HUES6 (cell line): ENCODE measurements at regions not wholly inside any gene's neighbourhood (a gene's known extent, or its start where the extent isn't known, plus 50 kb on each side); places are given as distances from the start of the nearest gene placed in this dataset.

Experiments
- H3K27ac ChIP-seq: 2 replicates; pipeline ENCODE4 v1.7.0; 2013; ENCODE audit warnings: low read depth, mild to moderate bottlenecking, low read length, inconsistent platforms
- H3K27me3 ChIP-seq: 2 replicates; pipeline ENCODE4 v1.6.1; 2013; ENCODE audit warnings: low read length; ENCODE audit not compliant: control insufficient read depth, insufficient read depth
- H3K36me3 ChIP-seq: 2 replicates; pipeline ENCODE4 v1.6.1; 2013; ENCODE audit warnings: low read length; ENCODE audit not compliant: control insufficient read depth, insufficient read depth
- H3K4me1 ChIP-seq: 2 replicates; pipeline ENCODE4 v1.6.1; 2013; ENCODE audit warnings: low read length; ENCODE audit not compliant: control insufficient read depth, insufficient read depth
- H3K4me3 ChIP-seq: 2 replicates; pipeline ENCODE4 v1.5.1; 2013; ENCODE audit warnings: low read depth, low read length
- H3K9ac ChIP-seq: one replicate; pipeline ENCODE4 v1.6.1; 2013; ENCODE audit warnings: mild to moderate bottlenecking, low read length
- H3K9me3 ChIP-seq: 2 replicates; pipeline ENCODE4 v1.6.1; 2013; ENCODE audit warnings: low read depth, low read length; ENCODE audit not compliant: control insufficient read depth, insufficient read depth

GRCh38 chr14:83764656-83765599, 1765.0 kb upstream of the FLRT2 start:
- H3K27ac ChIP-seq = no peak overlapping the region

GRCh38 chr14:83777516-83777915, 1752.4 kb upstream of the FLRT2 start:
- H3K36me3 ChIP-seq = no peaks in the 10 kb centered on the region
- H3K9ac ChIP-seq = no peak overlapping the region
- H3K27me3 ChIP-seq = no peaks in the 10 kb centered on the region
- no peaks in the 10 kb centered on the region for H3K9me3 ChIP-seq
- no peak overlapping the region for H3K27ac ChIP-seq
- no peaks in the 10 kb centered on the region for H3K4me1 ChIP-seq
- no peak overlapping the region for H3K4me3 ChIP-seq

More at GRCh38 chr14:83764656-83765599, 1765.0 kb upstream of the FLRT2 start:
- no peak overlapping the region for H3K4me3 ChIP-seq
- H3K9ac ChIP-seq = no peak overlapping the region
- H3K36me3 ChIP-seq = no peaks in the 10 kb centered on the region
- no peaks in the 10 kb centered on the region for H3K27me3 ChIP-seq
- peaks cover 8% of the 10 kb centered on the region; the same call in 1 of the 2 replicates for H3K9me3 ChIP-seq
- no peaks in the 10 kb centered on the region for H3K4me1 ChIP-seq

GRCh38 chr14:83779266-83779665, 1750.7 kb upstream of the FLRT2 start:
- no peaks in the 10 kb centered on the region for H3K9me3 ChIP-seq
- no peak overlapping the region for H3K27ac ChIP-seq
- no peaks in the 10 kb centered on the region for H3K27me3 ChIP-seq

GRCh38 chr14:83780321-83780720, 1749.6 kb upstream of the FLRT2 start:
- no peak overlapping the region for H3K9ac ChIP-seq
- H3K9me3 ChIP-seq = no peaks in the 10 kb centered on the region
- no peak overlapping the region for H3K27ac ChIP-seq
- H3K27me3 ChIP-seq = no peaks in the 10 kb centered on the region
- H3K4me1 ChIP-seq = no peaks in the 10 kb centered on the region
- H3K36me3 ChIP-seq = no peaks in the 10 kb centered on the region
- no peak overlapping the region for H3K4me3 ChIP-seq

More at GRCh38 chr14:83779266-83779665, 1750.7 kb upstream of the FLRT2 start:
- no peaks in the 10 kb centered on the region for H3K36me3 ChIP-seq
- no peak overlapping the region for H3K4me3 ChIP-seq
- H3K9ac ChIP-seq = no peak overlapping the region
- H3K4me1 ChIP-seq = no peaks in the 10 kb centered on the region

GRCh38 chr14:83798421-83798820, 1731.5 kb upstream of the FLRT2 start:
- Histone ChIP-seq H3K4me1 (no peaks in the 10 kb centered on the region), H3K36me3 (no peaks in the 10 kb centered on the region), H3K27me3 (no peaks in the 10 kb centered on the region), H3K27ac (no peak overlapping the region), H3K4me3 (no peak overlapping the region), H3K9me3 (no peaks in the 10 kb centered on the region), H3K9ac (no peak overlapping the region)

GRCh38 chr14:83799233-83799632, 1730.7 kb upstream of the FLRT2 start:
- H3K27me3 ChIP-seq = no peaks in the 10 kb centered on the region
- no peaks in the 10 kb centered on the region for H3K4me1 ChIP-seq
- H3K9me3 ChIP-seq = no peaks in the 10 kb centered on the region; the same call in 1 of the 2 replicates
- no peak overlapping the region for H3K27ac ChIP-seq
- no peak overlapping the region for H3K9ac ChIP-seq
- no peaks in the 10 kb centered on the region for H3K36me3 ChIP-seq
- no peak overlapping the region for H3K4me3 ChIP-seq

- no peak overlapping the region for H3K27ac ChIP-seq
- no peak overlapping the region for H3K9ac ChIP-seq
- no peak overlapping the region for H3K4me3 ChIP-seq
- no peaks in the 10 kb centered on the region for H3K9me3 ChIP-seq
- H3K4me1 ChIP-seq = no peaks in the 10 kb centered on the region
- H3K36me3 ChIP-seq = no peaks in the 10 kb centered on the region
- H3K27me3 ChIP-seq = no peaks in the 10 kb centered on the region
These were observed 1715.0 kb upstream of the FLRT2 start for GRCh38 chr14:83814896-83815295.

- no peaks in the 10 kb centered on the region for H3K9me3 ChIP-seq
- no peaks in the 10 kb centered on the region for H3K4me1 ChIP-seq
- no peak overlapping the region for H3K27ac ChIP-seq
- H3K4me3 ChIP-seq = no peak overlapping the region
- H3K27me3 ChIP-seq = no peaks in the 10 kb centered on the region
- no peak overlapping the region for H3K9ac ChIP-seq
- no peaks in the 10 kb centered on the region for H3K36me3 ChIP-seq
These were observed 1713.2 kb upstream of the FLRT2 start for GRCh38 chr14:83816761-83817160.

GRCh38 chr14:83825843-83826242, 1704.1 kb upstream of the FLRT2 start:
- no peak overlapping the region for H3K27ac ChIP-seq
- no peaks in the 10 kb centered on the region for H3K36me3 ChIP-seq
- no peaks in the 10 kb centered on the region for H3K27me3 ChIP-seq
- no peak overlapping the region for H3K4me3 ChIP-seq
- H3K4me1 ChIP-seq = peaks cover 10% of the 10 kb centered on the region; the same call in 1 of the 2 replicates
- no peaks in the 10 kb centered on the region for H3K9me3 ChIP-seq
- H3K9ac ChIP-seq = no peak overlapping the region

GRCh38 chr14:83826838-83827237, 1703.1 kb upstream of the FLRT2 start:
- no peaks in the 10 kb centered on the region for H3K9me3 ChIP-seq
- H3K27ac ChIP-seq = no peak overlapping the region
- no peaks in the 10 kb centered on the region for H3K27me3 ChIP-seq
- H3K4me3 ChIP-seq = no peak overlapping the region
- no peak overlapping the region for H3K9ac ChIP-seq
- peaks cover 10% of the 10 kb centered on the region; the same call in 1 of the 2 replicates for H3K4me1 ChIP-seq
- no peaks in the 10 kb centered on the region for H3K36me3 ChIP-seq

GRCh38 chr14:83827383-83827782, 1702.6 kb upstream of the FLRT2 start:
- no peaks in the 10 kb centered on the region for H3K27me3 ChIP-seq

More at GRCh38 chr14:83827383-83827782, 1702.6 kb upstream of the FLRT2 start:
- Histone ChIP-seq H3K4me3 (no peak overlapping the region), H3K9ac (no peak overlapping the region), H3K4me1 (peaks cover 10% of the 10 kb centered on the region; the same call in 1 of the 2 replicates), H3K36me3 (no peaks in the 10 kb centered on the region), H3K9me3 (no peaks in the 10 kb centered on the region), H3K27ac (no peak overlapping the region)
